SK-N-SH (cell line): ENCODE measurements at regions not wholly inside any gene's neighbourhood (a gene's known extent, or its start where the extent isn't known, plus 50 kb on each side); places are given as distances from the start of the nearest gene placed in this dataset.

ENCODE experiments used
- CTCF ChIA-PET: fragments of 300-600, 350-600 bp; formaldehyde crosslinking; extraction: SDS; loops from one replicate; lab custom pipeline; 2021; lab: Yijun Ruan, JAX
- POLR2A ChIA-PET: fragments of 350-600 bp; sonication (Branson Sonifier 250); formaldehyde crosslinking; extraction: SDS; loops from one replicate; lab custom pipeline; 2020; ENCODE audit warnings: antibody characterized with exemption, inconsistent platforms; lab: Yijun Ruan, JAX
- DNase-seq: peaks from one replicate; pipeline ENCODE4 v3.0.0; 2012
- H2AFZ ChIP-seq: fragments of 200-600 bp; sonication (generic); 2 replicates; pipeline ENCODE4 v1.8.1; 2016; ENCODE audit warnings: antibody characterized with exemption, mild to moderate bottlenecking, low read depth
- H3F3A ChIP-seq: fragments of 200-600 bp; sonication (generic); replicated peaks from 2 replicates; pipeline ENCODE3; 2016; ENCODE audit warnings: antibody characterized with exemption, mild to moderate bottlenecking; ENCODE audit not compliant: insufficient read depth
- H3K27ac ChIP-seq, 2 experiments: fragments of 200-500 bp in 1 of 2; fragments of 200-600 bp in 1 of 2; sonication (Bioruptor generic) in 1 of 2; sonication (generic), shearing (Covaris generic) in 1 of 2; 2 replicates each; pipeline versions ENCODE4 v1.5.1 to v1.6.1; 2014 to 2016; ENCODE audit warnings: low read depth in 2 of 2, inconsistent platforms in 1 of 2, low read length in 1 of 2, mild to moderate bottlenecking in 1 of 2, mixed read lengths in 1 of 2
- H3K27me3 ChIP-seq: fragments of 200-600 bp; sonication (generic), shearing (Covaris generic); 2 replicates; pipeline ENCODE4 v1.6.1; 2016; ENCODE audit warnings: mixed run types; ENCODE audit not compliant: insufficient read depth
- H3K36me3 ChIP-seq, 2 experiments: fragments of 200-500 bp in 1 of 2; fragments of 200-600 bp in 1 of 2; sonication (Bioruptor generic) in 1 of 2; sonication (generic) in 1 of 2; replicated peaks in 1 of 2; 2 replicates each; pipeline versions ENCODE3 to v1.5.1; 2014 to 2016; ENCODE audit warnings: low read length in 1 of 2, mild to moderate bottlenecking in 1 of 2; ENCODE audit not compliant: insufficient read depth in 2 of 2, control insufficient read depth in 1 of 2
- H3K4me1 ChIP-seq, 2 experiments: fragments of 200-500 bp in 1 of 2; fragments of 200-600 bp in 1 of 2; sonication (Bioruptor generic) in 1 of 2; sonication (generic), shearing (Covaris generic) in 1 of 2; 2 replicates each; pipeline versions ENCODE4 v1.5.1 to v1.6.1; 2014 to 2016; ENCODE audit warnings: low read depth in 1 of 2, low read length in 1 of 2, mixed run types in 1 of 2; ENCODE audit not compliant: insufficient read depth in 2 of 2, control insufficient read depth in 1 of 2
- H3K4me2 ChIP-seq: fragments of 200-600 bp; sonication (generic), shearing (Covaris generic); 2 replicates; pipeline ENCODE4 v1.6.1; 2017; ENCODE audit warnings: mixed run types
- H3K4me3 ChIP-seq, 2 experiments: fragments of 200-500 bp in 1 of 2; fragments of 200-600 bp in 1 of 2; sonication (Bioruptor generic) in 1 of 2; sonication (generic), shearing (Covaris generic) in 1 of 2; 2 replicates each; pipeline versions ENCODE4 v1.5.1 to v1.8.1; 2014 to 2016; ENCODE audit warnings: low read depth in 2 of 2, inconsistent platforms in 1 of 2, low read length in 1 of 2, mild to moderate bottlenecking in 1 of 2, mixed read lengths in 1 of 2, moderate library complexity in 1 of 2
- H3K79me2 ChIP-seq: fragments of 200-600 bp; sonication (generic); 2 replicates; pipeline ENCODE4 v1.8.1; 2017; ENCODE audit warnings: mild to moderate bottlenecking; ENCODE audit not compliant: insufficient read depth
- H3K9ac ChIP-seq: fragments of 200-600 bp; sonication (generic); 2 replicates; pipeline ENCODE4 v1.6.1; 2017; ENCODE audit warnings: mixed run types
- H3K9me2 ChIP-seq: fragments of 200-600 bp; sonication (generic); 2 replicates; pipeline ENCODE4 v1.6.1; 2017; ENCODE audit warnings: mixed run types
- H3K9me3 ChIP-seq: fragments of 200-600 bp; sonication (generic); 2 replicates; pipeline ENCODE4 v1.6.1; 2017; ENCODE audit warnings: mixed run types, mild to moderate bottlenecking, moderate library complexity
- H4K20me1 ChIP-seq: fragments of 200-600 bp; sonication (generic); 2 replicates; pipeline ENCODE4 v1.6.1; 2017; ENCODE audit warnings: mild to moderate bottlenecking, mixed run types; ENCODE audit not compliant: insufficient read depth
- CTCF ChIP-seq: fragments of 200-600 bp; sonication (generic); IDR thresholded peaks from 2 replicates; pipeline ENCODE4 v1.6.1; 2017; ENCODE audit warnings: antibody characterized with exemption, mild to moderate bottlenecking, moderate library complexity
- EZH2phosphoT487 ChIP-seq: fragments of 200-600 bp; sonication (generic); IDR thresholded peaks from 2 replicates; pipeline ENCODE4 v1.6.1; 2017; ENCODE audit warnings: low read depth, mixed run types, mild to moderate bottlenecking, antibody characterized with exemption, moderate library complexity, borderline replicate concordance
- FOSL2 ChIP-seq: IDR thresholded peaks from 2 replicates; pipeline ENCODE4 v1.4.0; 2012; ENCODE audit warnings: low read depth, mild to moderate bottlenecking, moderate library complexity, borderline replicate concordance
- FOXJ3 ChIP-seq: sonication (generic); formaldehyde crosslinking; IDR thresholded peaks from 2 replicates; pipeline ENCODE4 v1.5.1; 2020; ENCODE audit warnings: mild to moderate bottlenecking, missing genetic modification reagents
- FOXM1 ChIP-seq: IDR thresholded peaks from 2 replicates; pipeline ENCODE4 v1.4.0; 2012; ENCODE audit warnings: low read depth, mild to moderate bottlenecking
- GATA2 ChIP-seq: sonication (generic); formaldehyde crosslinking; IDR thresholded peaks from 2 replicates; pipeline ENCODE4 v1.5.0; 2020; ENCODE audit warnings: mild to moderate bottlenecking, missing genetic modification reagents
- MEF2A ChIP-seq: IDR thresholded peaks from 2 replicates; pipeline ENCODE4 v1.4.0; 2012; ENCODE audit warnings: low read depth, borderline replicate concordance
- RAD21 ChIP-seq: IDR thresholded peaks from 2 replicates; pipeline ENCODE4 v1.6.1; 2012; ENCODE audit warnings: mild to moderate bottlenecking, low read length
- SMC3 ChIP-seq: IDR thresholded peaks from 2 replicates; pipeline ENCODE4 v1.6.1; 2012; ENCODE audit warnings: low read depth, low read length, improper control_type of control experiment
- TEAD4 ChIP-seq: IDR thresholded peaks from 2 replicates; pipeline ENCODE4 v1.4.0; 2012; ENCODE audit warnings: mild to moderate bottlenecking, borderline replicate concordance; ENCODE audit not compliant: insufficient read depth
- USF2 ChIP-seq: fragments of 150-350 bp; IDR thresholded peaks from 2 replicates; pipeline ENCODE4 v1.6.1; 2017; ENCODE audit warnings: antibody characterized with exemption, low read length, low read depth, borderline replicate concordance
- WGBS: methylation state at CpG from one replicate; pipeline ENCODE4 v1.1.6; 2017; ENCODE audit warnings: low lambda C conversion rate; 5-methylcytosine and 5-hydroxymethylcytosine counted together
- TF ChIP-seq, protein P1 (sequence below): IDR thresholded peaks from 2 replicates; pipeline ENCODE4 v1.6.1; 2012; ENCODE audit warnings: mild to moderate bottlenecking, low read depth, low read length, moderate library complexity
- TF ChIP-seq, protein P2 (sequence below): fragments of 150-350 bp; IDR thresholded peaks from 2 replicates; pipeline ENCODE4 v1.6.1; 2016; ENCODE audit warnings: mild to moderate bottlenecking, low read depth, low read length
- TF ChIP-seq, protein P3 (sequence below): IDR thresholded peaks from 2 replicates; pipeline ENCODE4; 2012

DNA sequence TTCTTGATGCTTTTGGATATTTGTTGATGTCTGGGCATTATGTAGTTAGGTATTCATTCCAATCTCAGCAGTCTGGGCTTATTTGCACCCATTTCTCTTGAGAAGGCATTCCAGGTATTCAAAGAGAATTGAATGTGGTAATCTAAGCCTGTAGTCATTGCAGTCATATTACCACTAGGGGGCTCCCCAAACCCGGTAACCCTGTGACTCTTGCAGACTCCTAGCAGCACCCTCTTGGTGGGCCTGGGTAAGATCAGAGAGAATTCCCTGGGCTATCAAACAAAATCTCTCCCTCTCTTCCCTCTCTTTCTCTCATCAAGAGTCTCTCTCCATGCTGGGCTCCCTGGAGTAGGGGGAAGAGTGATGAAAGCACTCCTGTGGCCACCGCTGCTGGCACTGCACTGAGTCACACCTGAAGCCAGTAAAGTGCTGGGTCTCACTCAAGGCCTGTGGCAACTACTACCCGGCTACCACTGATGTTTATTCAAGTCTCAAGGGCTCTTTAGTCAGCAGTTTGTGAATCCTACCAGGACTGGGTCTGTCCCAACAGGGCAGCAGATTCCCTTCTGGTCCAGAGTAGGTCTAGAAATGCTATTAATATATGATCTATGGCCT is 187.7 kb upstream of the NUDT10 start:
- H3K9ac ChIP-seq, result no peak overlapping the region
- no peaks in the 10 kb centered on the region for H3K9me3 ChIP-seq
- H3K27ac ChIP-seq, result no peak overlapping the region
- CTCF ChIA-PET, result interaction anchor here (0.6 to 1.4 kb wide), 6 partner anchors 85 to 316 kb away, joined by 3 to 9 read pairs (median 4); no protein-coding TSS in a partner anchor
- H4K20me1 ChIP-seq, result no peaks in the 10 kb centered on the region
- peak overlapping the region in 1 of 2 experiments; percentile 19; a peak in 1 of 4 replicates for H3K4me3 ChIP-seq
- POLR2A ChIA-PET, result no interaction called here
- no peaks in the 10 kb centered on the region for H3F3A ChIP-seq
- H3K4me2 ChIP-seq, result no peak overlapping the region
- WGBS, result 0% methylated on average over 3 of the region's 3 CpGs
- no peaks in the 10 kb centered on the region for H3K36me3 ChIP-seq
- no peaks in the 10 kb centered on the region for H3K4me1 ChIP-seq
- H3K27me3 ChIP-seq, result no peaks in the 10 kb centered on the region
- peak; percentile 48 for DNase-seq
- no peak overlapping the region for H2AFZ ChIP-seq
- H3K9me2 ChIP-seq, result no peaks in the 10 kb centered on the region
- no peaks in the 10 kb centered on the region for H3K79me2 ChIP-seq
- TF ChIP-seq EZH2phosphoT487 (no peak), CTCF (peak; percentile 81), USF2 (no peak), RAD21 (peak; percentile 66), FOSL2 (no peak), SMC3 (peak; percentile 28; the same call in 1 of the 2 replicates), TEAD4 (no peak), FOXJ3 (no peak), GATA2 (CRISPR knock-in tag) (no peak), FOXM1 (no peak), MEF2A (no peak)
- TF ChIP-seq, protein P1, sequence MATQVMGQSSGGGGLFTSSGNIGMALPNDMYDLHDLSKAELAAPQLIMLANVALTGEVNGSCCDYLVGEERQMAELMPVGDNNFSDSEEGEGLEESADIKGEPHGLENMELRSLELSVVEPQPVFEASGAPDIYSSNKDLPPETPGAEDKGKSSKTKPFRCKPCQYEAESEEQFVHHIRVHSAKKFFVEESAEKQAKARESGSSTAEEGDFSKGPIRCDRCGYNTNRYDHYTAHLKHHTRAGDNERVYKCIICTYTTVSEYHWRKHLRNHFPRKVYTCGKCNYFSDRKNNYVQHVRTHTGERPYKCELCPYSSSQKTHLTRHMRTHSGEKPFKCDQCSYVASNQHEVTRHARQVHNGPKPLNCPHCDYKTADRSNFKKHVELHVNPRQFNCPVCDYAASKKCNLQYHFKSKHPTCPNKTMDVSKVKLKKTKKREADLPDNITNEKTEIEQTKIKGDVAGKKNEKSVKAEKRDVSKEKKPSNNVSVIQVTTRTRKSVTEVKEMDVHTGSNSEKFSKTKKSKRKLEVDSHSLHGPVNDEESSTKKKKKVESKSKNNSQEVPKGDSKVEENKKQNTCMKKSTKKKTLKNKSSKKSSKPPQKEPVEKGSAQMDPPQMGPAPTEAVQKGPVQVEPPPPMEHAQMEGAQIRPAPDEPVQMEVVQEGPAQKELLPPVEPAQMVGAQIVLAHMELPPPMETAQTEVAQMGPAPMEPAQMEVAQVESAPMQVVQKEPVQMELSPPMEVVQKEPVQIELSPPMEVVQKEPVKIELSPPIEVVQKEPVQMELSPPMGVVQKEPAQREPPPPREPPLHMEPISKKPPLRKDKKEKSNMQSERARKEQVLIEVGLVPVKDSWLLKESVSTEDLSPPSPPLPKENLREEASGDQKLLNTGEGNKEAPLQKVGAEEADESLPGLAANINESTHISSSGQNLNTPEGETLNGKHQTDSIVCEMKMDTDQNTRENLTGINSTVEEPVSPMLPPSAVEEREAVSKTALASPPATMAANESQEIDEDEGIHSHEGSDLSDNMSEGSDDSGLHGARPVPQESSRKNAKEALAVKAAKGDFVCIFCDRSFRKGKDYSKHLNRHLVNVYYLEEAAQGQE, result no peak
- TF ChIP-seq, protein P2, sequence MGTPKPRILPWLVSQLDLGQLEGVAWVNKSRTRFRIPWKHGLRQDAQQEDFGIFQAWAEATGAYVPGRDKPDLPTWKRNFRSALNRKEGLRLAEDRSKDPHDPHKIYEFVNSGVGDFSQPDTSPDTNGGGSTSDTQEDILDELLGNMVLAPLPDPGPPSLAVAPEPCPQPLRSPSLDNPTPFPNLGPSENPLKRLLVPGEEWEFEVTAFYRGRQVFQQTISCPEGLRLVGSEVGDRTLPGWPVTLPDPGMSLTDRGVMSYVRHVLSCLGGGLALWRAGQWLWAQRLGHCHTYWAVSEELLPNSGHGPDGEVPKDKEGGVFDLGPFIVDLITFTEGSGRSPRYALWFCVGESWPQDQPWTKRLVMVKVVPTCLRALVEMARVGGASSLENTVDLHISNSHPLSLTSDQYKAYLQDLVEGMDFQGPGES, result no peak
- TF ChIP-seq, protein P3, sequence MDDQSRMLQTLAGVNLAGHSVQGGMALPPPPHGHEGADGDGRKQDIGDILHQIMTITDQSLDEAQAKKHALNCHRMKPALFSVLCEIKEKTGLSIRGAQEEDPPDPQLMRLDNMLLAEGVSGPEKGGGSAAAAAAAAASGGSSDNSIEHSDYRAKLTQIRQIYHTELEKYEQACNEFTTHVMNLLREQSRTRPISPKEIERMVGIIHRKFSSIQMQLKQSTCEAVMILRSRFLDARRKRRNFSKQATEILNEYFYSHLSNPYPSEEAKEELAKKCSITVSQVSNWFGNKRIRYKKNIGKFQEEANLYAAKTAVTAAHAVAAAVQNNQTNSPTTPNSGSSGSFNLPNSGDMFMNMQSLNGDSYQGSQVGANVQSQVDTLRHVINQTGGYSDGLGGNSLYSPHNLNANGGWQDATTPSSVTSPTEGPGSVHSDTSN, result no peak
